HG03280 (cell line): ENCODE measurements at regions not wholly inside any gene's neighbourhood (a gene's known extent, or its start where the extent isn't known, plus 50 kb on each side); places are given as distances from the start of the nearest gene placed in this dataset.

Experiments
- ATAC-seq: cut with Tn5 transposase; IDR thresholded peaks from one replicate; pipeline ENCODE4 v1.9.1; 2021; ENCODE audit warnings: mild to moderate bottlenecking, moderate library complexity; ENCODE audit not compliant: unreplicated experiment

DNA sequence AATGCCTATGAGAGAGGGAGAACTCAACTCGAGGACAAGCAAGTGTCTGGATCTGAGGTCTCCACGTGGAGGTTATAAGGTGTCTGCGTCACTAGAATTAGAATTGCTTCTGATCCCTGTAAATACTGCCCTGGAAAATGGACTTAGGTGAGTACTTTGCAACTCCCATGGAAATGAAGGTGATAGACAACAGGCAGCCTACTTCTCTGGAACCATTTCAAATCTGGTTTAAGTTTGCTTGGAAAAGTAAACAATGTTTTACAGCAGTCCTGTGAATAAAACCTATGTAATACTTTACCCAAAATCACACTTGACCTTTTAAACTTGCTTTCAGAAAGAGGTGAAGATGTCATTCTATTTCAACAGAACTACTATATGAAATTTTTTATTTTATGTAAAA, 70.1 kb upstream of the TENT5A start:
- no peak for ATAC-seq

DNA sequence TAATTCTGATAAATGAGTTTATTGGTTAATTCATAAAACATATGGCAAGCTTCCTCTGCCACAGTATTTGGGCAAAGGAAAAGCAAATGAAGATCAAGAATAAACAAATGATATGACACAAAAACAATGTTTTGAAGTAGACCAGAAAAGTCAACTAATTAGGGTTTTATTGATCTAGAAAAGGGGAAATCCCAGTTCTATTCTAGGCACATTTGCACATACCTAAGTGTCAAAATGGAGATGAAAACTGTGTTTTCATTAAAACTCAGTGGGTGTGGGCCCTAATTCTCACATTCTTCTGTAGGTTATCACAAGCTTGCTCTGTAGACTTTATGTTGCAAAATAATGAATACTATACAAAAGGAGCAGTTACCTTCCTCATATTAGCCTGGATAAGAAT, 69.0 kb upstream of the TENT5A start:
- ATAC-seq = no peak

DNA sequence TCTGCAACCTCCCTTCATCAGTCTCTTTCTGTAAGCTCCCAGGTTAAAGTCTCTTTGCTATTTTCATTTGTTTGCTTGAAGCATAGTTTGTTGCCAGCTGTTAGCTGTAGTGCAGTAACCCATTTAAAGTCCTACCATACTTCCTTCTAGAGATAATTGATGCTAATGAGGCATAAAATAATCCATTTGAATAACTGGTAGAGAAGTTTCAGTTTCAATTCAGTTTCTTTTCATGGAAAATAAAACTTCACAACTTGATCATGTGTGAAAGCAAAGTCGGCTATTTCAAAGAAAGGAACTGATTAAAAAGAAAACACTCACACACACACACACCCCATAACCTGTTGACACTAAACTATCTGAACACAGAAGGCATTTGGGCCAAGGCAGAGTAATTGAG, 68.5 kb upstream of the TENT5A start:
- no peak for ATAC-seq

DNA sequence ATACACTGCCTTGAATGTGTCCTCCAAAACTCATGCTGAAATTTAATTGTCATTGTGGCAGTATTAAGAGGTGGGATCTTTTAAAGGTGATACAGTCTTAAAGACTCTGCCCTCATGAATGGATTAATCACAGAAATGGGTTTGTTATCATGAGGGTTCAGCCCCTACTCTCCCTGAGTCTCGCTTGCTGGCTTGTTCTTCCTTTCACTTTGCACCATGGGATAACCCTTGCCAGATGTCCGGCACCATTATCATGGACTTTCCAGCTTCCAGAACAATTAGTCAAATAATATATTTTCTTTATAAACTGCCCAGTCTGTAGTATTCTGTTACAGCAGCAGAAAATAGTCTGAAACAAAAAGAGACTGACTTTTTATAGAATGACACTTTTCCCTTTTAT, 67.9 kb upstream of the TENT5A start:
- ATAC-seq = no peak

DNA sequence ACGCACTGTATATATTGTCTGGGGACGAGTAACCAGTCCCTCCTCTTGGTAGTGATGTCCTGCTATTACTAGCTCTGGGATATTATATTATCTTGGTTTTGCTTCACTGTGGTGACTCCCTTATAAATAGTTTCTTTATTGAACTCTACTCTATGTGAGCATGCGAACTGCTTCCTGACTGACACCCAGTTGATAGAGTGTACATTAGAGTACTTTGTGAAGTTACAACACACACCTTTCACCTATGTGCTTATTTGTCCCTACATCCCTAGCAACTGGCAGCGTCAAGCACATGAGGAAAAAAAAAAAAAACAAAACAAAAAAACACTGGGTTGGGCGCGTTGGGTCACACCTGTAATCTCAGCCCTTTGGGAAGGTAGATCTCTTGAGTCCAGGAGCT, 67.3 kb upstream of the TENT5A start:
- no peak for ATAC-seq

DNA sequence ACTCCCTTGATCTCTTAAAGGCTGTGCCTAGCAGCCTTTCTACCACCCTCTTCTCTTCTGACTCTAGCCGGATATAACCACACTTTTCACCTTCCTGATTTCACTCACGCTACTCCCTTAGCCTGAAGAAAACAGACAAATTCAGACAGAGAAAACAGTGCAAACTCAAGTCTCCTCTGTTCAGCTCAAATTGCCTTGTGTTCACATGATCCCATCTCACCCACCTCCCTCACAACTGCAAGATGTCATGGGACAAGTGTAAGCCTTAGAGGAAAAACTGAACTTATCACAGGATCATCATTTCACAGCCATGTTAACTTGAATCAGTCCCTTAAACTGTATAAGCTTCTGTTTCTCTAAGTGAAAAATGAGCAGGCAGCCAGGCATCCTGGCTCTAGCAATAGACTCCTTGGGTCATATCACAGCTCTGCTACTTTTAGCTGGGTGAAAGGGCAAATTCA, 66.5 kb upstream of the TENT5A start:
- ATAC-seq = no peak

DNA sequence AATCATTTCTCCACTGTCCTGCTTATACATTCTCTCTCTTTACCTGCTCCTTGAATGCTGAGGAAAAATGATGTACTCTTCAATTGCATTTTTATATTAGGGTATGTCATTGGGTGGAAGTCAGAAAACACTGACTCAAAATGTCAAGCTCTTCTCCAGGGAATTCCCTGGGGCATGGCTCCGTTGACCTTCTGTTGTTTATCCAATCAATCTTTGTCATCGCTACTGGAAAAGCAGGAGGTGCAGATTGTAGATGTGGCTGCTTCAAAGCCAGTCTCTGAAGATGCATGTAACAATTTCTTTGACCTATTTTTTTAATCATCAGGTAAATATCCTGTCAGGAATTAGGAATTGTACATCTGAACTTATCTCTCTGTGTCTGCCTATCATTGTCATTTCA, 63.9 kb upstream of the TENT5A start:
- no peak for ATAC-seq

DNA sequence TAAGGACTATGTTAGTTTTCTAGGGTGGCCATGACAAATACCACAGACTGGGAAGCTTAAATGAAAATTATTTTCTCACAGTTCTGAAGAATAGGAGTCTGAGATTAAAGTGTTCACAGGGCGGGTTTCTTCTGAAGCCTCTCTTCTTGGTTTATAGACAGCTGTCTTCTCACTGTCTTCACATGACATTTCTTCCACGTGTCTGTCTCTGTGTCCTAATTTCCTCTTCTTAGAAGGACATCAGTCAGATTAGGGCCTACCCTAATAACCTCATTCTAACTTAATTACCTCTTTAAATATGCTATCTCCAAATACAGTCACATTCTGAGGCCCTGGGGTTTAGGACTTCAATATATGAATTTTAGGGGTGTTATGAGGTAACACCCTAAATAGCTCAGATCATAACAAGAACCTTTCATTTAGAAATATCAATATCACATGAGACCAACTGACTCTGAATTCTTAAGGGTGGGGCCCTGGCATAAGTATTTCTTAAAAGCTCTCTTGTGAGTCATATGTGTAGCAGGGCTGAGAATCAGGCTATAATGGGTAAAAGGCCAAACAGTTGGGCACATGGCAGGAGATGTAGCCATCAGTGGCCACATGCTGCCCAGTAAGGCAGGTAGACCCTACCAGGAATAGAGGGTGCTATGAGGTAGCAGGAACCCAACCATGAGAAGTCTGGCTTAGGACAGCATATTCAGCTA, 62.0 kb upstream of the TENT5A start:
- ATAC-seq = no peak

DNA sequence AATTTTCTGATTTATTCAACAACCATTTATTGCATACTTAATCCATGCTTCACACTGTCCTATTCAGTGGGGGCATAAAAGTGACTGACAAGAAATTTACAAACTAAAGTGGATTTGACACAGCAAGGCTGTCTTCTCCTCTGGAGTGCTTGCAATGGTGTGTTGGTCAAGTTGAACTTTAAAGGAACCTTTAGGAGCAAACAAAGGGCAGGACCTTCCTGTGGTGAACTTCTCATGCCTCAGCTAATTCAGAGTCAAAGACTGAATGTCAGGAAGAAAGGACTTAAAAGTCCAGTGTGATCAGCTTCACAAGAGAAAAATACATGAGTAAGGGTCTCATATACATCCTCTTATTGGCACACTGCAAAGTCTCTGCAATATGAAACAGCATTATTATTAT, 60.8 kb upstream of the TENT5A start:
- ATAC-seq = no peak

DNA sequence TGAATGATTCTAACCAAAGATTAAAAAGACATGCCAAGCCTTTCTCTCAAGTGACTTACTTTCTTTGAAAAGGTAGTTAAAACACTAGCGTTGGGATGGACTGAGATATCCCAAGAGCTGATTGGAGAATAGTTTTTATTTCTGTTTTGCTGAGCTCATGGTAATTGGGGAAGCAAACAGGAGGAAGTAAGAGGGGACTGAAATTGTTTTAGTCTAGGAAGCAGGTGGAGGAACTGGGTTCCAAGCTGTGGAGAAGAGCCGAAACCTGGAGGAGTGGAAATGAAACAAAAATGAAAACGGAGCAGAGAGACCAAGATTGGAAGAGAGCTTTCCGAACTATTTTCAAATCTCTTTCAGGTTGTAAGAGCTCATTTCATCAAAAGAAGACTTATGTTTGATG, 59.9 kb upstream of the TENT5A start:
- no peak for ATAC-seq

DNA sequence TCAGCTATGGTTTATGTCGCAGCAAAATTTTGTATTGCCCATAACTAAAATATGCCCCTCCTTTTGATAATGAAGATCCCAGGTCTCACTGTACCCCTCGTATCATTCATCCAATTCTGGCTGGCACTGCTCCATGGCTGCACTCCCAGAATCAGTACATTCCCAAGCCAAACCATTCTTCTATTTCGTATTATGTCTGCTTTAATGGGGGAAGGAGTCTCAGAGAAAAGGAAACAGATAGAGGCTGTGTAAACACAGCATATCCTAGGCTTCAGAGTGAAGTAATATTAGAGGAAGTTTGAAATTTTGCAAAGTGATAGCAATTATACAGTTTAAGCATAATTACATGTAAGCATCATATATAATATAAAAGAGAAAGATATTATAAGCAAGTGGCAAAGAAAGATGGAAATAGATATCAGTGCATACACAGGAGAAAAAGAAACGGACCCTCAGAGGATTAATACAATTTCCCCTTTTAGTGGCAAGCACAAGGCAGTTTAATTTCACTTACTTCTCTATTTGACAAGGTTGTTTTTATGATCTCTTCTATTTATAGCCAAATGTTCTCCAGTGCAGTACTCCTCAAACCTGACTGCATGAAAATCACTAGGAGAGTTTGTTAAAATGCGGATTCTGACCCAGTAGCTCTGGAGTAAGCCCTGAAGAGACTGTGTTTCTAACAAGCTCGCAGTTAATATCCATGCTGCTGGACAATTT, 56.5 kb upstream of the TENT5A start:
- no peak for ATAC-seq

DNA sequence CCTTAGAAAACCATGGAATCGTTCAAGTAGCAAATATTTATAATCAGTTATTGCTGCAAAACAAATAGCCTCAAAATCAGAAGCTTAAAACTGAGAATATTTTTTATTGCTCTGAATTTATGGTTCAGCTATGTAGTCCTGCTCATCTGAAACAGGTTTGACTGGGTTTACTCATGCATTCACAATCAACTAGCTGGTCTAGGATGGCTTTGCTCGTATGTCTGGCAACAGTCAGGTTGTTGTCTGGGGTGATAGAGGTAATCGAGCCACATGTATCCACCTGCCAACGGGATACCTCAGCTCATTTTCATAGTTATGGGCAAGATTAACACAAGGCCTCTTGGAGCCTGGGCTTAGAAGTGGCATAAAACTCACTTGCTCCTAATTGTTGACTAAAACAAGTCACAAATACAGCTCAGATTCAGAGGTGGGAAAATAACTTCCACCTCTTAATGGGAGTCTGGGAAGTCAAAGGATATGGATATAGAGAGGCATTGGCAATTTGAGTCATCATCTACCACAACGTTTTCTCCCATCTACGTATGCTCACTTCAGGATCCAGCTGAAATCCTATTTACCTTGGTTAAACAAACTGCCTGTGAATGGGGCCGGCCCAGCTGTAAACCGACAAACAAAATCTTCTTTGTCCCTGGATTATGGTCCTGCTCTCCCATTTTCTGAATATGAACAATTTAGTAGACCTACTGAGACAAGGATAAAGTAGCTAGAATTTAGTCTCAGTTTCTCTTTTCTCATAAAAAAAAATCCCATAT, 54.5 kb upstream of the TENT5A start:
- ATAC-seq = no peak

DNA sequence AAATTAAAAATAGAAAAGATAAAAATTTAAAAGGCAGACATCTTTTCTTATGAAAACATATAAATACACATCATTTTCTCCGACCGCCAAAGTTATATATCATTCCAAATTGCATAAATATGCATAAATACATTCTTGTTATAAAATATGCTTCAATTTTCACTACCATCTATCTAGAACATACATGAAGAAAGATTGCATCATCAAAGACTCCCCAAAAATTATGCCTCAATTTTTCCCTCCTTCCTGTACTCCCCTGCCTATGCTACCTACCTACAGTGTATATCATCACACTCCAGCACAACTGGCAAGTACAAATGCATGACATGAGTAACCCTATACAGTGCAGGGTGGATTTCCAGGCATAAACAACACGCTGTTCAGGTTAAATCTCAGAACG, 49.9 kb upstream of the TENT5A start:
- no peak for ATAC-seq
